SIG-M5 treated with dmso at 0.1 percent for 504 hours (cell line): ENCODE measurements at regions not wholly inside any gene's neighbourhood (a gene's known extent, or its start where the extent isn't known, plus 50 kb on each side); places are given as distances from the start of the nearest gene placed in this dataset.
"Not testable (repeated sequence)": the region's sequence is repeated elsewhere in the genome, so short reads cannot be mapped to it uniquely, and the experiment has no call there.

Experiments used
- DNase-seq: peaks from one replicate; lab custom pipeline; 2025; ENCODE audit not compliant: unreplicated experiment; lab: John Stamatoyannopoulos, UW

DNA sequence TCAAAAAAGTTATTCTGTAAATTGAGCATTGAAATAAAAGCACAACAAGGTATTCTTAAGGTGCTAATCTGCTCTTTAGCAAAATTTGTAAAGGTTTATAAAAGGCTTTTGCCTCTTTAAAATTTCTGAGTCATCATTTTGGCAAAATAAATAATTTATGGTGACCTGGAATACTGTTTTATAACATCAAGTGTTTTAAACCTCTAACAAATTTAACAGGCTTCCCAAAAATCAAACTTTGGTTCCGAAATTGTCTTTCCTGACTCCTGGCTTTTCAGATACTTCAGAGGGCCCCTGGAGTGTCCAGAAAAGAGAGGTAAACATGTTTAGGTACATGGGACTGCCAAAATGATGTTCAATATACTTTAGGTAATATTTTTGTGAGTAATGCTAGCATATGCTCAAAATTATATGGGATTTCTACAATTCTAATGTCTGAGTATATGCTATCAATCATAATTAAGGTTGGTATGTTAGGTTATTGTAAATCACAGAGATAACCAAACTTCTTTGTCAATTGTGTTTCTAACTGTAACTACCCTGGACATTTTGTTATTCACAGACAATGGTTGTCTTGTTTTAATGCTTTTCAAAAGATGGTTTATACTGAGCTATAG is 160.3 kb upstream of the OLIG3 start:
- no peak for DNase-seq

DNA sequence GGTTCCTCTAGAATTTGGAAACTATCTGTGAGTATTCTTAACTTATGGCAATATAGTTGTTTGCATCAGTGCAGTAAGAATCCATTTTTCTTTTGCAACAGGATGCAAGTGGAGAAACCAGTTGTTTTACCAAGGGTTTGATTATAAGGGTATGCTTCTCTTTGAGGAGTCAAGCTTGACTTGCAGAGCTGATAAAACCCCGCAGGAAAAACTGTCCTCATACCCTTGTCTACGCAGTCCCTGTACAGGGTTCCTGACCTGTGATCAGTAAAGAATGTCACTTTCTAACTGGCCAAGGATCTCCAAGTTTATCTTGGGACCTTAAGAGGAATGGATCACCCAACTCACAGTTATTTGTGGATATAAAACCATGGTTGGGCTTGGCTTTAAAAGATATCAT is 161.1 kb upstream of the OLIG3 start:
- DNase-seq: no peak

DNA sequence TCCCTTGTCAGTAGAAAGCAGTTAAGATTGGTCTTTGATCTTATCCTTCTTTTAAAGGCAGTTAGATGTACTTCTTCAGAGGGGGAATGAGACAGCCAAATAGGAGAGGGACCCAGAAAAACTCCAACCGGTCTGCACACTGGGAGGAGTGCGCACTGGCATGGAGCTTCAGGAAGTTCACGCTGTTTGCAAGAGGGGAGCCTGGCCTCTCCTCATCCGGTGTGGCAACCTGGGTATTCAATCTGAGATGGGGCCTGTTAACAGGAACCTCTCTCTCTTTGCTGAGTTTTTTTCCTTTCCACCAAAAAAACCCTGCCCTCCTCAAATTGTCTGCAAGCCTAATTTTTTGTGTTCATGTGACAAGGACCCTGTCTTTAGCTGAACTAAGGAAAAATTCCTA is 162.5 kb upstream of the OLIG3 start:
- DNase-seq: no peak

DNA sequence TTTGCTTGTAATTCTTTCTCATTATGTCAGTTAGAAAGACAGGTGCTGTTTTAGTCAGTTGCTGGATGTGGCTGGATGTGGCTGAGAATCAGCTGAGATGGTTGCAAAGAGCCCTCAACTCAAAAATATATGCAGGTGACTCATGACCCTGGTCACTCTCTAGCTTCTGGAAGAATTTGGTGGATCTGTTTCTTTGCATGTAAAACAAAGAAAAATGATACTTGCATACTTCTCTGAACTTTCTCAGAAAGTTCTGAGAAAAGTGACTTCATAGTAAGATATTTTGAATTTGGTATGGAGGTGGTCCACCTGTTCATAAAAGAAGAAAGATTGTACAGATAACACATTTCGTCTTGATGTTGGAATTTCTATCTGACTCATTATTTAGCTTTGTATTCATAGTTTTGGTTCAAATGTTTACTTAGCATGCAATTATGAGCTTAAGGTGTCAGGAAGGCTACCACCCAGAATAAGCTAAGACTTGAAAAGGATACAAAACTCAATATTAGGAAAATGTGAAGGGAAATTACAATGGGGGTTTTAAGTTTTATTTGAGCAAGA is 163.2 kb upstream of the OLIG3 start:
- DNase-seq: no peak

DNA sequence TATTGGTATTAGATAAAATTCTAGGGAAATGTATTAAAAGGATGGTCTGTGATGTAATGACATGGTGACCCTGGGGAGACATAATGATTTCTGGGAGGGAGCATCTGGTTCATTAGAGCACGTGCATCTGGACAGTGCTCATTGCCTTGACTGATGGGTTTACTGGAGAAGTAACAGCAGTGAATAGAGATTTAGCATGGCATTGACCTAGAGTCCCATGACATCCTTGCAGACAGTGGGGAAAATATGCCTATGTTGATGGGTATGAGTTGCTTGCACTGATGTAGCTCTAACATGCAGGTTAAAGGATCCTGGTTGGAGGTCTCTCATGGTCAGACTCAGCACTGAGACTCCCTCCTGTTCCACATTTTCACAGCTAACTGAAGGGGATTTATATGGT is 164.1 kb upstream of the OLIG3 start:
- no peak for DNase-seq

DNA sequence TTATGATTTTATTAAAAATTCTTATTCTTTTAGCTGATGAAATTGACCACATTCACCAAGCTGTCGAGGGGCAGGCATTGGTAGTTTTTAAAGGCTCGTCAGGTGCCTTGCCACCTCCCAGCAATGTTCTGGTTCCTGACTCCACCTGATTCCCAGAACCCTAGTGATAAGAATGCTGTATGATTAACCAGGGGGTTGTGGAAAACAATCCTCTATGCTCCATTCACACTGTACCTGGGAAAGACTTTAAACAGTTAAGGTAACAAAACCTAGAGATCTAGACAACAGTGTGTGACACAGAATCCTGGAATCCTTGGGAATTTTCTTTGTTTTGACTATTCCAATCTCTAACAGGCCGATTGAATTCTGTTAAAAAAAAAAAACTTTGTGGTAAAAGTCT is 165.7 kb upstream of the OLIG3 start:
- DNase-seq: no peak

DNA sequence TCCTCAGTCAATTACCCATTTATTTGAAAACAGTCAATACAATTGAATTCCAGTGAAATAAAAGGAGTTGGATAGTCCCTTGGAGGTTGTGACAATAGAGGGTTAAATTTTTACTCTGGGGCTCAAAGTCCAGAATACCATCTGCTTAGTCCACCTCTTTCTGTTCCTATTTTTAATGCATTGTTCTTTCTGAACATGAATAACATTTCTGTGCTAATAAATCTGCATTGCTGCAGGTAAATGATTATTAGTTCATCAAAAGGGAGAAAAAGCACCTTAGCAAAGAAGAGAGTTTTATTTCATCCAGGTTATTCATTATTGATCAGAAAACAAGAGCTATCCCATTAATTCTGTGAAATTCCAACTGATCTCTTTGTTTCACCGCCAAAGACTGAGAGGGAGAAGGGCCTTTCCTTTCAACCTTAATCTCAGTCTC is 166.1 kb upstream of the OLIG3 start:
- no peak for DNase-seq

DNA sequence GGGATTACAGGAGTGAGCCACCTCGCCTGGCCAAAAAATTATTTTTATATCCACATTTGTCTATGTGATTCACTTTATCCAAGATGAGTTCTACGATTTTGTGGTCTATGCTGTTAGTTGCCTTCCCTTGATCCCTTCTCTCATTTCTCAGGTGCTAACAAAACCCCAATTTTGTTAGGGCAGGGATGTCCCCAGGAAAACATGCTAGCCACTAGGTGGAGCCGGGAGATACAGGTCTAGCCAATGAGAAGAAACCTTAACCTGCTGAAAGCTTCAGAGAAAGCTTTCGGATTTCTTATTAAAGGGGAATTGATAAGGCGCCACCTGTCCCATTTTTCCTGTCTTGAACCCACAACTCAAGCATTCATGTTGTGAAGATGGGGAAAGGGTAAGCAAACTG is 167.4 kb upstream of the OLIG3 start:
- peak; percentile 41 for DNase-seq

DNA sequence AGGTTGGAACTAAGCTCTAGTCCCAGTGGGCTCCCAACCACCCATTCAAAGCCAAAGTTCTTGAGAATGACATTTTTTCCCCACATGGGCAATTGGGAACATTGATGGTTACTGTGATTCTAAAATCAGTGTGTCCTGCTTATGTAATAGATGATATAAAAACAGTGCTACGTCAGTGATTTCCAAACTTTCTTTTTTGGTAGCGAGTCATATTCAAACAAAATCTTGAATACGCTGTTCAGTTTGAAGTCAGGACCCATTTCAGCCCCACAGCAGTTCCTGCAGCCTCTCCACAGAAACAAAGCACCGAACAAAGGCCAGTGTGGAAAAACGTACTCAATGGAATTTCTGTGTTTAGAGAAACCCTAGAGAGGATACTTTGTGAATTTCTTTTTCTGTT is 170.0 kb upstream of the OLIG3 start:
- no peak for DNase-seq

DNA sequence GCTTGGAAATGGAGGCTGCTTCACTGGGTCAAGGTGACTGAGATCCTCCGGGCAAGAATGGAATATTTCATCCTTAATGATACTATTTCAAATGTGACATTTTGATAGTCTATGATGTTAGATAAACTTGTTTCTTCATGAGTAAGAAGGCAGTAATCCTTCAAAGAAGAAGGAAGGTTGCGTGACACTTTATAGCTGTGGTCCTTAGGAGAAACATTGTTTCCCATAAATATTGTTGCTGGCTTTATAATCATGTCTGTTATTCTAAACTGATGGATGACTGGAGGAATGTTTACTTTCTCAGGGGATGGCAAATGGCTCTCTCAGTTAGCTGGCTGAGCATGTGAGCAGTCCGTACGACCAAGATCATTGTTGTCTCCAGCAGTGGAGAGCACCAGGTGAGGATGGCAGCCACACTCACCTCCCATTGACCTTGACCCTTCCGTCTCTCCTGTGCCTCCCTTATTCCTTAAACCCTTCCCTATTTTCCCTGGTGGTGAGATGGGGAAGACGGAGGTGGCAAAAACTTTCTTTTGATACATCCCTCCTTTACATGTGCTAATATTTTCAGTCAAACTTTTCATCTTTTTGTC is 171.2 kb upstream of the OLIG3 start:
- no peak for DNase-seq

DNA sequence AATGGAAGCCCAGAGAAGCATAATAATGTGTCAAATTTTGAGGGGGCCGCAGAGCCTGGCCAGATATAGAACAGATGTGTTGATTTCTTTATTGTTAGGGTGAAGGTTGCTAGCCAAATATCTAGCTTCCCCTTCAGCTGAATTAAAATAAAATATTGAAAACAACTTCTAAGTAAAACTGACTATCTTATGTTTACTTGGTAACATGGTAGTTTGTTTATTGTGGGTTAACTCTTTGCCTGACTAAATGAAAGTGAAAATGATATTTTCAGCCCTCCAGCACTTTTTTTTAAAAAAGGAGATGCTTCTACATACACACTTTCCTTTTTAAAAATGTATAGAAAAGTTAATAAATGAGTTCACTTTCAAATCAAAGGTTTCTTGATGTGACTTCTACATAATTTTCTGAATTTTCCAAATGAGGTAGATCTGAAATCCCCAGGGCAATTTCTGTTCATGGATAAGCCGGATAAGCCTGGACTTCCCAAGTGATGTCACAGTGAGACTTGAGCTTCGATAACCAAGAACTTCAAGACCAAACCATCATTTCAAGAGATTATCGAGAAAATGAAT is 172.1 kb upstream of the OLIG3 start:
- DNase-seq: no peak

DNA sequence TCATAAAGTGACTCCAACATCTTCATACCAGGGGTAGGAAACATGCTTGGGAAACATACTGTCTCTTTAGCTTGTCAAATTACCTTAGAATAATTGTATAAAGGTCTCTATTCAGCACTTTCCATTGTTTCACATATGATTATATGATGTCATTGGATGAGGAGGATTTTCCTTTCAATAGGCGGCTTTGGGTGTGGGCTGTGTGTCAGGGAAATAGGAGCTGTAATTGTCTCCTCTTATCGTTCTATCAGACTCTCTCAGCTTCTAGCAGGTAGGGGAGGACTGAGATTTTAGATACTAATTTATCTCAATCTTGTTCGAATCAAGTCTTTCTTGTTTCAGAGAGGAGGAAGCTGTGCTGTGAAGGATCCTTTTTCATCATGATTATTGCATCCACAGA is 179.4 kb upstream of the OLIG3 start:
- no peak for DNase-seq

DNA sequence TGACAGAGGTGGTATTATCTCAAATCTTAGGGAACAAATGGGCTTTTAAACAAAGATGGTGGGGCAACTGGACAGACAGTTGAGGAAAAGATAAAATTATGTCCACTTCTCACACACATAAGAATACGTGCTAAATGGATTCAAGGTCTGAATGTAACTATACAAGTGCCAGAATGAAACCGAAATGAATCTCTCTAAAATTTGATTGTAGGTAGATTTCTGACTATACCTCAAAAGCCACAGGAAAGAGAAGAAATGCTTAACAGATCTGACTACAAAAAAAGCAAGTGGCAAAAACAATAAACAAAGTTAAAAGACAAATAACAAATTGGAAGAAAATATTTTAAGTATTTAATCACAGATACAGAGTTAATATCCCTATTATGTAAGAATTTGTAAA is 182.7 kb upstream of the OLIG3 start:
- no peak for DNase-seq

DNA sequence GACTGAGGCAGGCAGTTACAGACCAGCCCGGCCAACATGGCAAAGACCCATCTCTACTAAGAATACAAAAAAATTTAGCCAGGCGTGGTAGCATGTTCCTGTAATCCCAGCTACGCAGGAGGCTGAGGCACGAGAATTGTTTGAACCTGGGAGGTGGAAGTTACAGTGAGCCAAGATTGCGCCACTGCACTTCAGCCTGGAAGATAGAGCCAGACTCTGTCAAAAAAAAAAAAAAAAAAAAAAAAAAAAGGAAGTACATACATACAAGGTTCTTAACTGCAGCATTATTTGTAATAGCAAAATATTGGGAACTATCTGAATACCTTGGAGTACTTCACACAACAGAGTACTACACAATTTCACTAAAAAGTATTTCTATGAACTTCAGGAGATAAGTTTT is 183.5 kb upstream of the OLIG3 start:
- peak; percentile 58 for DNase-seq

DNA sequence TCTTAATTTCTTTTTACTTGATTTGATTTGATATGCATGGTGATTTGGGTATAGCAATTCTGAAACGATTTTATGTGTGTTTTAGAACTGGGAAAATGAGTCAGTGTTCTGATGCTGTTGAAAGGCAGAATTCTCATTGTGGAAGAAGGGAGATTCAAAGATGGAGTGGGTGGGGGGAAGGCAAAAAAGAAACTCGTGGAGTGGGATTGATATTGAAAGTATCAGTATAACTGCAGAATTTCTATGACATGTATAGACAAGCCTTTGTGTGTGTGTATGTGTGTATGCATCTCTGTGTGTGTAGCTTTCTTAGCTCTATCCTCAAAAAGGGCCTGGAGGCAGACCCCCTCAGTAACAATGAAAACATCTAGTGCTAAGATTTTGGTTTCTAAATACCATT is 184.3 kb upstream of the OLIG3 start:
- no peak for DNase-seq

DNA sequence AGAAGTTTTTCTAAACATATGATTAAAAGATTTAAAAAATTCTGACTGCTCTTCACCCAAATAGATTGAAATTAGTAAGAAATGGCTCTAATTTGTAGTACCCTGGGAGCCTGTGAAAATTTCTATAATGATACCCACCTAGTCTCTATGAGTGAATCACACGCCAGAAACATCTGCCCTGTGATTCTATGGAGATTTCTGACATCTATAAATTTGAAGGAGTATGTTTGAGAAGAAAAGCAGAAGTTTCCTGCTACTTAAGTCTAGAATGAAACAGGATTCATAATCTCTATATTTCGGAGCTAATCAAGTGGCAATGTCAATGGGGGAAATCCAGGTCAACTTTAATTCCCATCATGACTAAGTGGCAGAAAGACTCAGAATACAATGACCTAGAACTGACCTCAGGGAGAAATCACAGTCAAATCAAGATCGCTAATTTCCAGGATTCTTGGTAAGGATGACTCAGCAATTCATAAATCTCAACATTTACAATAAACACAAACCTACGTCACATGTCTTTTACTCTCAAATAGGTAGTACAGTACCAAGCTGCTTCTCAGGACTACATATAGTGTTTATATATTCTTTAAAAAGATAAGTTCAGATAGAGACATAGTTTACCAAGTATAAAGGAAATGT is 186.2 kb upstream of the TNFAIP3 start:
- DNase-seq: peak; percentile 18

DNA sequence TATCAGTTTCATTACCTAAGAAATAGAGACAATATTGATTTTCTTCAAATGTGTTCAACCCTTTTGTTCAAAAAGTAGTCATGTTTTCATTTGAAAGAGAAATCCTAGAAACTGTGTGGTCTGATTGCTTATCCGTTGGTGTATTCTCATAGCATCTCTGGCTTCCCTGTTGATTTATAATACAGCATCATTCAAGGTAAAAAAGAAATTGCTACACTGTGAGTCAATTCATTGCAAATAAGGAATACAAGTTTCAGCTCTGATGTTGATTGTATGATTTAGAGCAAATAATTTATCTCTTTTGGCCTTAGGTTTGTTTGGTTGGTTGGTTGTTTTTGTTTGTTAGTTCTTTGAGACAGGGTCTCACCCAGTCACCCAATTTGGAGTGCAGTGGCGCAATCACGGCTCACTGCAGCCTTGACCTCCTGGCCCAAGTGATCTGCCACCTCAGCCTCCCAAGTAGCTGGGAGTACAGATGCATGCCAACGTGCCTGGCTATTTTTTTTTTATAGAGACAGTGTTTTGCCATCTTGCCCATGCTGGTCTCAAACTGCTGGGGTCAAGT is 185.5 kb upstream of the TNFAIP3 start:
- DNase-seq: no peak

DNA sequence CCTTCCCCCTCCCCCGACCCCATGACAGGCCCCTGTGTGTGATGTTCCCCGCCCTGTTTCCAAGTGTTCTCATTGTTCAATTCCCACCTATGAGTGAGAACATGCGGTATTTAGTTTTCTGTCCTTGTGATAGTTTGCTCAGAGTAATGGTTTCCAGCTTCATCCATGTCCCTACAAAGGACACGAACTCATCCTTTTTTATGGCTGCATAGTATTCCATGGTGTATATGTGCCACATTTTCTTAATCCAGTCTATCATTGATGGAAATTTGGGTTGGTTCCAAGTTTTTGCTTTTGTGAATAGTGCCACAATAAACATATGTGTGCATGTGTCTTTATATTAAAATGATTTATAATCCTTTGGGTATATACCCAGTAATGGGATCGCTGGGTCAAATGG is 184.4 kb upstream of the TNFAIP3 start:
- DNase-seq: not testable (repeated sequence)

DNA sequence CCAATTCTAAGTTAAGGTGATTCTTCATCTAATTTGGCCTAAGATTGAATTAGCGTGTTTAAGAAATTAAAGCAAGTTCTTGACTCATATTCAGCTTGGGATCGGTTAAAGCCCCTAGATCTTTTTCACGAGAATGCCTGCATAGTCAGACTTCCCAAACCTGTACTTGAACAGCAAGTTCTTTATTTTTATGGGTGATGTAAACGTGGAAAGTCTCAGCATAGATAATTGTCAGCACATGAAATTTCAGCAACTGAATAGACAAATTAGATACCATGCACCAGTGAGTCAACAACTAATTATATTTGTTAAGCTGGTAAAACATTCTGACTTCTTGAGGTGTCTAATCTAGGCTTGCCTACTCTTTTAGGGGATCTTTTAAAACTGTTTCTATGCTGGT is 183.1 kb upstream of the TNFAIP3 start:
- no peak for DNase-seq

DNA sequence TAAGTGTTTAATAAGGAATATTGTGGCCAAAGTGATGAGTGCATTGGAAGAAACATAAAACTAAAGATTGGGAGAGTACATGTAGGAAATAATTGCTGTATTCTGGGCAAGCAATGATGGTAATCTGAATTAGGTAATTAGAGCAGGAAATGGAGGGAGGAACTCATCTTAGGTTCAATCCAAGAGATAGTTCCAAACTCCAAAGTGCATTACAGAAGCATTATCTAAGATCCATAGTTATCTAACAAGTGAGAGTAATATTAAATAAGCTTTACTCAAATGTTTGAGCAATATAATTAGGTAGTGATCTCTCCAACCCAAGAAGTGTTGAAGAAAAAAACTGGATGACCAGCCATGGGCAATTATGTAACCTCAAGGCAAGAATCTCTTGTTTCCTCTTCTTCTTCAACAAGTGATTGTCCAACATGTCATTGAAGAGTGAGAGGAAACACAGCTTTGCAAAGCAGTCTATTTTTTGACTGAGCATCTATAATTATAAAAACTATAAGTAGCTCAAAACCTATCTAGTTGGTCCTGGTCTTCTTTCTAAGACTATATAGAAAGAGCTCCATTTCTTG is 181.2 kb upstream of the TNFAIP3 start:
- DNase-seq: no peak

DNA sequence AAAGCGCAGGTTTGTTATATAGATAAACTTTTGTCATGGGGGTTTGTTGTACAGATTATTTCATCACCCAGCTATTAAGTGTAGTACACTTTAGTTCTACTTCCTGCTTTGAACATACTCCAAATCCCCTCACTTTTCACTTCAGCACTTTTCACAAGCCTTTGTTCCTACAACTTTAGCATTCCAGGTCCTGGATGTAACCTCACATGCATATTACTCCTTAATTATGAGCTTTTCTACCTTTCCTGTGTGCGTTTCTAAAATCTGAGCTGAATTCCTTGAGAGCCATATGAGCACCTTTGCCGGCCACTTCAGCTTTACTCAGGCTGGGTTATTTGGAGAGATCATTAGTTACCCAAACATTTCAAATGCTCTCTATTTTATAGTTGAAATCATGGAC is 179.2 kb upstream of the TNFAIP3 start:
- no peak for DNase-seq
